Esophagus mucosa (tissue), 1 donor: ENCODE measurements at regions not wholly inside any gene's neighbourhood (a gene's known extent, or its start where the extent isn't known, plus 50 kb on each side); places are given as distances from the start of the nearest gene placed in this dataset.

ENCODE experiments used
- ATAC-seq: fragments of 200-7000 bp; cut with Tn5 transposase; one replicate; pipeline ENCODE4 v1.9.1; 2020
- donor health status: DM: yes; HTN: yes; CAD: no.

DNA sequence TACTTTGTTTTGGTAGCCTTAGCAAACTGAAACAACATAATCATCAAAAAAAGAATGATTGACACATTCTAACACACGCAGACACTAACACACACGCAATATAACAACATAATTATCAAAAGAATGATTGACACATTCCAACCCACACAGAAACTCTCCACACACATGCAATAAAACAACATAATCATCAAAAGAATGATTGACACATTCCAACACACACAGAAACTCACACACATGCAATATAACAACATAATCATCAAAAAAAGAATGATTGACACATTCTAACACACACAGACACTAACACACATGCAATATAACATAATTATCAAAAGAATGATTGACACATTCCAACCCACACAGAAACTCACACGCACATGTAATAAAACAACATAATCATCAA, 172.4 kb downstream of the THBS2 start:
- ATAC-seq = no peak

- no peak for ATAC-seq
These were observed 174.0 kb downstream of the THBS2 start for GRCh38 chr6:169079650-169080049.

DNA sequence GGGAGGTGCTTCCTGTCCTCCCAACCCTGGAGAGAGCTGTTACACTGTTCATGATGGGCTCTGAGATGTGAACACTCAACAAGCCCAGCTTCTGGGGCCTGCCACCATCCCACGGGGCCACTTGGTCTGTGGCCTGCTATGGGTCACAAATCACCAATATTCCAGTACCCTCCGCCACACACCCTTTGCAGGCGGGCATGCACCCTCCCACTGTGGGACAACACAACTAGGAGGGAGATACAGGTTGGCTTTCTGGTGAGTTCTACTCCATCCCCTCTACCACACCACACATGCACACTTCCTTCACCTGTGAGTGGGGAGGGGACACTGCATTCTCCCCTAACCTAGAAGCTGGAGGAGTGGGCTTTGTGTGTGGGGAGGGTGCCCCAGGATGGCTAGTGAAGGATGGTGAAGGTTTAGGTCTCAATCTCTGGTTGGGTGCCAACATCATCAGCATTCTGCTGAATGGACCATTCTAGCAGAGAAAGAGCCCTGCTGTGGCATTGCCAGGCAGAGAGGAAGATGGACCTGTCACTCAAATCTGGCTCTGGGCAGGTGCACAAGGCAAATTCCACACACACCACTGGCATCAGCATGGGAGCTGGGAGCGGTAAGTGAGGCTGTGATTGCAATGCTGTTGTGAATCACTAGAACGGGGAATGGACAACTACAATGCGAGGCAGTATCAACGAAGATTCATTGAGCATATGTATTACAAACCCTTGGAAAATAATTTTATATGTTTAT, 175.1 kb downstream of the THBS2 start:
- no peak for ATAC-seq

DNA sequence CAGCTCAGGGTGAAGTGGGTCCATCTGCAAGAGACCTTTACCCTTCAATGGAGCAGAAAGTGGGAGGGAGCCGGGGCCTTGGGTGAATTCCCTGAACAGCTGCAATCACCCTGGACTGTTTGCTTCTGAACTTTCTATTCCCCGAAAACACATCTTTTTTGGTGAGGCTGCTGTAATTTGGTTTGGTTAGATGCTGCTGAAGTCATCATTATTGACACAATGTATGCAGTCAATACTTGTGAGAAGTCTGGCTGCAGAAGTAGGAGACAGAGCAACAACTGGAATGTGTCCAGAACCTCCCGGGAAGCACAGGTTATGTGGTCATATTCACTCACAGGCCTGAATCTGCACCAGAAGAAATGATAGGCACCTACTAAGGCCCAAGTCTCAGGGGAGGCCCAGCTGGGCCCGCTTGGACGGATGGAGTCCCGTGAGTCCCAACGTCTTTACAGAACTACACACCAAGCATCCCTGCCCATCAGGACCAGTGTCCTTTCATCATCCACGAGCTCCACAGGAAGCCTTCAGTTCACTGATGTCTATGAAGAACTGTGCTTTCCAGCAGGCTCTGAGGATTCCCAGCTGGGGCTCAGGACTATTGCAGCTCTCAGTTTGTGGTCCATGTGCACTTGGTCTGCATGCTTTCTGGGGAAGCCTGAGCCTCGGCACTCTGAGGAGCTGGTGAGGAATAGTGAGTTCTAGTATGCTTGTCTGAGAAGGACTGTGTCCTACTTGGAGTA, 177.6 kb downstream of the THBS2 start:
- no peak for ATAC-seq

DNA sequence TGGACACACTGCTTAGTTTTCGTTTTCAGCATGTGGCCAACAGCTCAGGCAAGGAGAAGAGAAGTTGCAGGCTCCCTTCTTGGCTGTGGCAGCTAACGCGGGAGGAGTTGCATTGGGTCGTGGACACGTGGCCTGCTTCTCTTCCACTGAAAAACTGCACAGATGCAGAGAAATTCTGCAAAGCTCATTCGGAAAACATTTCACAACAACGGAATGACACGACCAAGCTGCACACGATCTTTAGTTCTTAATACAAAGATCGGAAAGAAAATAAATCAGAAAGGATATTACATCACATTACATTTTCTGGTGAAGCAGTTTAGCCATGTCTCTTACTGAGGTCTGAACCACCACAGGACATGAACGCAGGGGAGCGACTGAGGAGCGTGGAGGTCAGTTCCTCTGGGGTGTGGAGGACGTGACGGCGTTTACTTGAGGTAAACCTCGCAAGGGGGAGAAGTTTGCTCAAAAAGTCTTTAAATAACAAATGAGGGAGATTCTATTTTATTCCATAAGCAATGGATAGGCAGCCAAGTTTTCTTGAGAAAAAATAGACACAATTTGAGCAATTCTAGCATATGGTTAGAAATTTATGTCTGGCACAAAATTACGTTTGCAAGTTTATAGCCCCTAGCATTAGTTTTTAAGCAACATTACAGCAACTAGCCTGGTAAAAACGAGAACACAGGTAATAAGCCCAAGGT, 178.3 kb downstream of the THBS2 start:
- ATAC-seq = no peak

GRCh38 chr6:169074526-169074925, 179.1 kb downstream of the THBS2 start:
- ATAC-seq = no peak

GRCh38 chr6:169073311-169073710, 180.3 kb downstream of the THBS2 start:
- ATAC-seq = no peak

GRCh38 chr6:169072127-169073042, 181.3 kb downstream of the THBS2 start:
- ATAC-seq = no peak

- ATAC-seq = no peak
These were observed 182.3 kb downstream of the THBS2 start for GRCh38 chr6:169071394-169071793.

- ATAC-seq = peak; percentile 98
These were observed 183.0 kb downstream of the THBS2 start for GRCh38 chr6:169070506-169071176.

GRCh38 chr6:169069356-169069755, 184.3 kb downstream of the THBS2 start:
- no peak for ATAC-seq

- ATAC-seq = no peak
These were observed 189.5 kb downstream of the THBS2 start for GRCh38 chr6:169064194-169064593.

GRCh38 chr6:169062272-169062671, 191.4 kb downstream of the THBS2 start:
- ATAC-seq = no peak

GRCh38 chr6:169058634-169059033, 195.0 kb downstream of the THBS2 start:
- no peak for ATAC-seq

DNA sequence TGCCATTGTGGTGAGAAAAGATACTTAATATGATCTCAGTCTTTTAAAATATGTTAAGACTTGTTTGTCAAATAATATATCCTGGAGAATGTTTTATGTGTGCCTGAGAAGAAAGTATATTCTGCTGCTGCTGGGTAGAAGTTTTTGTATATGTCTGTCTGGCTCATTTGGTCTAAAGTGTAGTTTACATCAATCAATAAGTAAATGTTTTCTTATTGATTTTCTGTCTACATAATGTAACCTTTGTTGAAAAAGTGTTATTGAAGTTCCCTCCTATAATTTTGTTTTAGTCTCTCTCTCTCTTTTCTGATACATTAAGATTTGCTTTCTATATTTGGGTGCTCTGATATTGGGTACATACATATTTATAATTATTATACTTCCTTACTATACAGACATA, 201.2 kb downstream of the THBS2 start:
- ATAC-seq = no peak

DNA sequence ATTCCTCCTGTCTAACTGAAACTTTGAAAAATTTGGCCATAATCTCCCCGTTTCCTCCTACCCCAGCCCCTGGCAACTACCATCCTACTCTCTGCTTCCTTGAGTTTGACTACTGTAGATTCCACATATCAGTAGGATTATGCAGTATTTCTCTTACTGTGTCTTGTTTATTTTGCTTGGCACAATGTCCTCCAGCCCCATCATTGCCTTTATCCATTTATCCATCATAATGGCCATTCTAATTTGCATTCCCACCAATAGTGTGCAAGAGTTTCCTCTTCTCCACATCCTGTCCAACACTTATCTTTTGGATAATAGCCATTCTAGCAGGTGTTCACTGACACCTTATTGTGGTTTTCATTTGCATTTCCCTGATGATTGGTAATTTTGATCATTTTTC, 202.3 kb downstream of the THBS2 start:
- ATAC-seq = no peak

GRCh38 chr6:169048865-169049205, 204.8 kb downstream of the THBS2 start:
- no peak for ATAC-seq

GRCh38 chr6:169048185-169048864, 205.3 kb downstream of the THBS2 start:
- no peak for ATAC-seq

DNA sequence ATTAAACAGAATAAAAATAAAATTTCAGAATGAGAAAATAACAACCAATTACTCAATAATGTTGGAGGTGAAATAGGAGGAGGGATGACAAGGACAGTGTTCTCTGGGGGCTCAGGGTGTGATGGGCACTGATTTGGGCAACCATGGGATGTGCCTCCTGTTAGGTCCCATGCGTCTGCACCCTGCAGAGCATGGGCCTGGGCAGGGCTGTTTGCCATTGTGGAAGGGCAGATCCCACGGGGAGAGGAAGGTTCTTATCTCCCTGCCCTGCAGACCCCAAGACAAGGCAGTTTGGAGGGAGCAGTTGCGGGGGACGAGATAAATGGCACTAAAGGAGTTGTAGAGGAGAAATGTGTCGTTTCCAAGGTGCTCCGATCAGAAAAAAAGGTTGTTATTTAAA, 206.3 kb downstream of the THBS2 start:
- ATAC-seq = no peak

GRCh38 chr6:169046483-169047192, 207.0 kb downstream of the THBS2 start:
- ATAC-seq = peak; percentile 70

- no peak for ATAC-seq
These were observed 207.6 kb downstream of the THBS2 start for GRCh38 chr6:169046021-169046420.
